Calu3 (cell line): ENCODE measurements at regions not wholly inside any gene's neighbourhood (a gene's known extent, or its start where the extent isn't known, plus 50 kb on each side); places are given as distances from the start of the nearest gene placed in this dataset.

Source experiments
- BruUV-seq: library from RNA; stranded (reverse); fragments of 400-500 nt; replicated peaks from 2 replicates; lab custom pipeline; 2021; lab: Mats Ljungman, UMichigan
- CTCF ChIA-PET: fragments of 300-600 bp; sonication (Branson Sonifier 250); formaldehyde crosslinking; loops from one replicate; lab custom pipeline; 2022; ENCODE audit warnings: antibody characterized with exemption; lab: Charles Lee
- DNase-seq: peaks from one replicate; pipeline ENCODE4 v3.0.0; 2022
- H3K27ac Mint-ChIP-seq: one replicate; pipeline ENCODE4 v1.8.0; 2022; ENCODE audit warnings: mixed read lengths; ENCODE audit not compliant: unreplicated experiment
- H3K27me3 Mint-ChIP-seq: one replicate; pipeline ENCODE4 v1.8.0; 2022; ENCODE audit warnings: mixed read lengths; ENCODE audit not compliant: unreplicated experiment
- H3K36me3 Mint-ChIP-seq: one replicate; pipeline ENCODE4 v1.8.0; 2022; ENCODE audit warnings: mild to moderate bottlenecking, moderate library complexity, mixed read lengths; ENCODE audit not compliant: insufficient read depth, unreplicated experiment
- H3K4me1 Mint-ChIP-seq: one replicate; pipeline ENCODE4 v1.8.0; 2022; ENCODE audit warnings: mild to moderate bottlenecking, low read depth, mixed read lengths; ENCODE audit not compliant: unreplicated experiment
- H3K4me3 Mint-ChIP-seq: one replicate; pipeline ENCODE4 v1.8.0; 2022; ENCODE audit warnings: mild to moderate bottlenecking, low read depth, moderate library complexity, mixed read lengths; ENCODE audit not compliant: unreplicated experiment
- H3K9me3 Mint-ChIP-seq: one replicate; pipeline ENCODE4 v1.8.0; 2022; ENCODE audit warnings: low read depth, mixed read lengths; ENCODE audit not compliant: unreplicated experiment
- intact Hi-C: fragments of 100-400 bp; cut with micrococcal nuclease; formaldehyde crosslinking; loops from one replicate; pipeline ENCODE4 v1.10.0; 2022; ENCODE audit not compliant: unreplicated experiment
- TF ChIP-seq, protein P1 (sequence below): fragments of 200-600 bp; IDR thresholded peaks from one replicate; pipeline ENCODE4 v1.8.0; 2022; ENCODE audit warnings: antibody characterized with exemption; ENCODE audit not compliant: unreplicated experiment

DNA sequence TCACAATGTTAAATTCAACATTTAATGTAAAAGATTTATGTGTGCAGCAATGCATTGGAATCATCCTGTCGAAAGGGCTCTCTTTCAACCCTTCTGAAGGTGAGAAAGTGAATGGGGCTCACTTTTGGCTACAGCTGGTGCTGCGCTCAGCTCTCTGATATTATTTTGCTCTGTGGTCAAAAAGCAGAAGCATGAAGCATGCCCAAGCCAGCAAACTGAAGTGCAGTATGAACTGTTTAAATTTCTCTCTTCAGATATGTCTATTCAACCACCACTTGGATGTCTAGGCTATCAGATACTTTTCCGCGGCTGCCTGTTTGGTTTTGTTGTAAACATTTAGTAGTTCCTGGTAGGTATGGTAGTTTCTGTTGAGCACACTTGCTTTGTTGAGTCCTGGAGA lies 216.9 kb upstream of the TMPRSS15 start:
- Mint-ChIP-seq H3K27me3 (no peaks in the 10 kb centered on the region), H3K36me3 (no peaks in the 10 kb centered on the region), H3K4me3 (no peak overlapping the region), H3K4me1 (no peaks in the 10 kb centered on the region), H3K9me3 (peaks cover 2% of the 10 kb centered on the region), H3K27ac (no peak overlapping the region)
- intact Hi-C loops, result no loop called here
- BruUV-seq, result no TSS peak
- CTCF ChIA-PET, result no interaction called here
- TF ChIP-seq, protein P1, sequence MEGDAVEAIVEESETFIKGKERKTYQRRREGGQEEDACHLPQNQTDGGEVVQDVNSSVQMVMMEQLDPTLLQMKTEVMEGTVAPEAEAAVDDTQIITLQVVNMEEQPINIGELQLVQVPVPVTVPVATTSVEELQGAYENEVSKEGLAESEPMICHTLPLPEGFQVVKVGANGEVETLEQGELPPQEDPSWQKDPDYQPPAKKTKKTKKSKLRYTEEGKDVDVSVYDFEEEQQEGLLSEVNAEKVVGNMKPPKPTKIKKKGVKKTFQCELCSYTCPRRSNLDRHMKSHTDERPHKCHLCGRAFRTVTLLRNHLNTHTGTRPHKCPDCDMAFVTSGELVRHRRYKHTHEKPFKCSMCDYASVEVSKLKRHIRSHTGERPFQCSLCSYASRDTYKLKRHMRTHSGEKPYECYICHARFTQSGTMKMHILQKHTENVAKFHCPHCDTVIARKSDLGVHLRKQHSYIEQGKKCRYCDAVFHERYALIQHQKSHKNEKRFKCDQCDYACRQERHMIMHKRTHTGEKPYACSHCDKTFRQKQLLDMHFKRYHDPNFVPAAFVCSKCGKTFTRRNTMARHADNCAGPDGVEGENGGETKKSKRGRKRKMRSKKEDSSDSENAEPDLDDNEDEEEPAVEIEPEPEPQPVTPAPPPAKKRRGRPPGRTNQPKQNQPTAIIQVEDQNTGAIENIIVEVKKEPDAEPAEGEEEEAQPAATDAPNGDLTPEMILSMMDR, result no peak
- no peak for DNase-seq

DNA sequence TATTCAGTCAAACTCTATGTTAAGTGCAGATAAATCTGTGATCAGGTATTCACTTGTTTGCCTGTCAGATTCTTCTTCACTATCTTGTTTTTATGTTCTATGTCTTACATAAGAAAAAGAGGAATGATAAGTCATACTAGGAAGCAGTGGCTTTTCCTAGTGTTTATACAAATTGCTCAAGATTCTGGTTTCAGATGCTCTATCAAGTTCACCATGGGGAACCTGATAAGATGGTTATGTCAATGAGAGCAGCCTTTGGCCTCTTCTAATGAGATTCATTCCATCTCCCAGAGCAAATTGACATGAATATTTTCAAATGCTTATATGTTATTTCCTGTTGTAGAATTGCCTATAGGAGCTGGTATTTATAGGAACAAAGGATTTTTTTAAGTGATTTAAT lies 218.8 kb upstream of the TMPRSS15 start:
- peaks cover 5% of the 10 kb centered on the region for H3K9me3 Mint-ChIP-seq
- no peak for DNase-seq
- no peaks in the 10 kb centered on the region for H3K4me1 Mint-ChIP-seq
- no peak overlapping the region for H3K4me3 Mint-ChIP-seq
- BruUV-seq, result no TSS peak
- CTCF ChIA-PET, result no interaction called here
- TF ChIP-seq, protein P1, result no peak
- no peaks in the 10 kb centered on the region for H3K36me3 Mint-ChIP-seq
- H3K27me3 Mint-ChIP-seq, result no peaks in the 10 kb centered on the region
- no peak overlapping the region for H3K27ac Mint-ChIP-seq
- intact Hi-C loops, result no loop called here

DNA sequence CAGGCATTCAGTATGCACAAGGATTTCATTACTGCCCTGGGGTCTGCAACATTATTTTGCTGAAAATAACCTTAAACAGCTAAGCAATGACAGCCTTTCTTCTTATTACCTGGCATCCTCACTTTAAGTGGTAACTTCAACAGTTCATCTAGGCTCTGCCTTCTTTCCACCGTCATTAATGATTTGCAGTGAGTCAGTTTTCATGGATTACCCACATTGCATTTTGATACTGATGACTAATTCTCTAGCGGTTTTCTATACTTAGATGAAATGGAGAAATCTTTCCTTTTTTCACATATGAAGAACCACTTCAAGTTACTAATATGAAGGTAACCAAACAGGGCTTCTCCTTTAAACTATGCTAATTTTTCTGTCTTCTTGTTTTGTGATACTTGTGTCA lies 226.9 kb upstream of the TMPRSS15 start:
- H3K4me3 Mint-ChIP-seq, result no peak overlapping the region
- H3K4me1 Mint-ChIP-seq, result no peaks in the 10 kb centered on the region
- CTCF ChIA-PET, result no interaction called here
- no peak overlapping the region for H3K27ac Mint-ChIP-seq
- H3K27me3 Mint-ChIP-seq, result no peaks in the 10 kb centered on the region
- H3K9me3 Mint-ChIP-seq, result peaks cover 3% of the 10 kb centered on the region
- BruUV-seq, result no TSS peak
- intact Hi-C loops, result no loop called here
- no peak for DNase-seq
- TF ChIP-seq, protein P1, result no peak
- H3K36me3 Mint-ChIP-seq, result no peaks in the 10 kb centered on the region

DNA sequence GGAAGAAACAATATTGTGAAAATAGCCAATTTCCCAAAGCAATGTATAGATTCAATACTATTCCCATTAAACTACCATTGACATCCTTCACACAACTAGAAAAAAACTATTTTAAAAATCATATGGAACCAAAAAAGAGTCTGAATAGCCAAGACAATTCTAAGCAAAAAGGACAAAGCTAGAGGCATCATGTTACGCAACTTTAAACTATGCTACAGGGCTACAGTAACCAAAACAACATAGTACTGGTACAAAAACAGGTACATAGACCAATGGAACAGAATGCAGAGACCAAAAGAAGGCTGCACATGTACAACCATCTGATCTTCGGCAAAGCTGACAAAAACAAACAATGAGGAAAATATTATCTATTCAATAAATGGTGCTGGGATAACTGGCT lies 233.3 kb upstream of the TMPRSS15 start:
- peaks cover 7% of the 10 kb centered on the region for H3K9me3 Mint-ChIP-seq
- DNase-seq, result no peak
- intact Hi-C loops, result no loop called here
- no peak overlapping the region for H3K4me3 Mint-ChIP-seq
- CTCF ChIA-PET, result no interaction called here
- no peaks in the 10 kb centered on the region for H3K4me1 Mint-ChIP-seq
- TF ChIP-seq, protein P1, result no peak
- H3K27me3 Mint-ChIP-seq, result no peaks in the 10 kb centered on the region
- no peaks in the 10 kb centered on the region for H3K36me3 Mint-ChIP-seq
- no TSS peak for BruUV-seq
- no peak overlapping the region for H3K27ac Mint-ChIP-seq

DNA sequence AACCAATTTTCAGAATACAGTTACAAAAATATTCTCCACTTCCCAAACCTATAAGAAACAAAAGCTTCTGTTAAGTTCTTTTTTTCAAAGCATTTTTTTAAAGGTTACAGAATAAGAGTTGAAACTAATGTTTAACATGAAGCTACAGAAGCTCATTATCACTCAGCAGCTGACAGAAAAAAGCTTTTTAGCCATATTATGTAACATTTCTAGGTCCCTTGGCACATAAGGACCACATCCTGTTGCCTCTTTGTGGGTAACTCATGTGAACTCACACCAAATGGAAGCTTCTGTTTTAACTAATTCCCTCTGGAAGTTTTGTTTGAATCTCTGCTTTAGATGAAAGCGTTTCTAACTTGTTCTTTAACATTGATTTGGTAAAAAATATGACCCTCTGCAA lies 242.5 kb upstream of the TMPRSS15 start:
- no peak for DNase-seq

More for the DNA sequence above, 242.5 kb upstream of the TMPRSS15 start:
- no peaks in the 10 kb centered on the region for H3K9me3 Mint-ChIP-seq
- no peaks in the 10 kb centered on the region for H3K27me3 Mint-ChIP-seq
- TF ChIP-seq, protein P1, result no peak
- H3K4me1 Mint-ChIP-seq, result no peaks in the 10 kb centered on the region
- intact Hi-C loops, result no loop called here
- no TSS peak for BruUV-seq
- CTCF ChIA-PET, result no interaction called here
- H3K27ac Mint-ChIP-seq, result no peak overlapping the region
- no peak overlapping the region for H3K4me3 Mint-ChIP-seq
- H3K36me3 Mint-ChIP-seq, result no peaks in the 10 kb centered on the region
